CD4-positive, alpha-beta T cell treated with Interleukin-1 beta for 1 hour (primary cell): ENCODE measurements at regions not wholly inside any gene's neighbourhood (a gene's known extent, or its start where the extent isn't known, plus 50 kb on each side); places are given as distances from the start of the nearest gene placed in this dataset.
"Not testable (repeated sequence)": the region's sequence is repeated elsewhere in the genome, so short reads cannot be mapped to it uniquely, and the experiment has no call there.

ENCODE experiments used
- DNase-seq, 2 donors: peaks; one replicate each; pipeline ENCODE4 v3.0.0-alpha.2; 2020 to 2022

- not testable (repeated sequence) for DNase-seq
Measured at GRCh38 chr22:22052548-22053139, 70.1 kb upstream of the TOP3B start.

GRCh38 chr22:22051032-22051431 lies 68.4 kb upstream of the TOP3B start:
- not testable (repeated sequence) for DNase-seq

GRCh38 chr22:22050141-22050775 lies 67.7 kb upstream of the TOP3B start:
- DNase-seq, result no peak

GRCh38 chr22:22049684-22050083 lies 67.1 kb upstream of the TOP3B start:
- no peak for DNase-seq

- no peak for DNase-seq
Measured at GRCh38 chr22:22048981-22049531, 66.5 kb upstream of the TOP3B start.

- no peak for DNase-seq
Measured at GRCh38 chr22:22048318-22048942, 65.8 kb upstream of the TOP3B start.

- DNase-seq, result no peak
Measured at GRCh38 chr22:22047776-22048175, 65.2 kb upstream of the TOP3B start.

GRCh38 chr22:22047266-22047665 lies 64.7 kb upstream of the TOP3B start:
- DNase-seq, result no peak

- DNase-seq, result no peak
Measured at GRCh38 chr22:22046370-22046769, 63.8 kb upstream of the TOP3B start.

GRCh38 chr22:22045571-22046335 lies 63.2 kb upstream of the TOP3B start:
- DNase-seq, result no peak

- DNase-seq, result no peak
Measured at GRCh38 chr22:22044153-22044552, 61.6 kb upstream of the TOP3B start.

GRCh38 chr22:22043296-22044078 lies 60.9 kb upstream of the TOP3B start:
- DNase-seq, result no peak

- DNase-seq, result no peak
Measured at GRCh38 chr22:22042599-22043295, 60.2 kb upstream of the TOP3B start.

- no peak for DNase-seq
Measured at GRCh38 chr22:22042009-22042408, 59.4 kb upstream of the TOP3B start.

GRCh38 chr22:22040908-22041307 lies 58.3 kb upstream of the TOP3B start:
- no peak for DNase-seq

GRCh38 chr22:22040472-22040871 lies 57.9 kb upstream of the TOP3B start:
- no peak for DNase-seq

GRCh38 chr22:22039286-22040074 lies 56.9 kb upstream of the TOP3B start:
- no peak for DNase-seq

- DNase-seq, result no peak
Measured at GRCh38 chr22:22038178-22038880, 55.7 kb upstream of the TOP3B start.

- no peak for DNase-seq
Measured at GRCh38 chr22:22037740-22038139, 55.2 kb upstream of the TOP3B start.

GRCh38 chr22:22037229-22037628 lies 54.6 kb upstream of the TOP3B start:
- DNase-seq, result peak in 1 of 2 donors; percentile 27
